Caki2 (cell line): ENCODE measurements at regions not wholly inside any gene's neighbourhood (a gene's known extent, or its start where the extent isn't known, plus 50 kb on each side); places are given as distances from the start of the nearest gene placed in this dataset.

Experiments
- DNase-seq: peaks from one replicate; pipeline ENCODE4 v3.0.0-alpha.2; 2015; ENCODE audit warnings: low read depth
- in situ Hi-C: cut with HindIII; loops from 2 replicates; pipeline ENCODE4 v1.10.0; 2016; ENCODE audit warnings: low sequenced_read_pairs, low pct_unique_long_range_greater_than_20kb, mixed read lengths

DNA sequence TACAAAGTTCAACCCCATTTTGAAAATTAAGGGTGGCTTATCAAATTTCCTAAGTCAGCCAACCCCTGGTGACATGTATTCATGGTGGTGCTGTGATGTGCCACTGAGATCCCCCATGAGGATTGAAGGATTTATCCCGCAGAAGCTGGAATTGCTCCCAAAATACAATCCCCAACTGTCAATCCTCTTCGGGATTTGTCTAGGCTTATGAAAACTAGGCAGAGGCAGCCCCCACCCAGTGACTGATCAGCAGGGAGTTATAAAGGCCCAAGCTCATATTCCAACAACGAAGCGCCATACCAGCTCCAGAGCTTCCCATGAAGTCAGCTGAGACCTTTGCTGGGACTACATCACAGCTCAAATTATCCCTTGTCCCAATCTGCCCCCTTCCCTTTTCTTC lies 316.0 kb downstream of the ENC1 start:
- DNase-seq = no peak
- in situ Hi-C loops = no loop called here

GRCh38 chr5:74322944-74323343 lies 317.6 kb downstream of the ENC1 start:
- in situ Hi-C loops = no loop called here
- no peak for DNase-seq

DNA sequence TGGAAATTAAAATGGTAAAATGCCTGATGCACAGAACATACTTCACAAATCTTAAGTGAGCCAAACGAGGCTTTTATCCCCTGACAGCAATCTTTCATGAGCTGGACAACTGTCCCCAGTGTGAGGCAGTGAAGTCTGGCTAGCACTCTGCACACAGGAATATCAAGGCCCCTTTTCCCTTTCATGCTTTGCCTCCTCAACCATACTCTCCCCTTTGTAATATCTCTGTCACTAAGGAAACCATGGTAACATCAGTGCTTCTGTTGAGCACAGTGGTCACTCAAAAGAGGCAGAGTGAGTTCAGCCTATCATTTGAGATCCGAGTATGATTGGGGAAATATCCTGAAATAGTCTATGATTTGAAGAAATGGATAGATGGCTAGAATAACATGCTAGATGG lies 318.3 kb downstream of the ENC1 start:
- no peak for DNase-seq
- in situ Hi-C loops = no loop called here

- no peak for DNase-seq
- in situ Hi-C loops = no loop called here
Observed at GRCh38 chr5:74321326-74321725, 319.2 kb downstream of the ENC1 start.

DNA sequence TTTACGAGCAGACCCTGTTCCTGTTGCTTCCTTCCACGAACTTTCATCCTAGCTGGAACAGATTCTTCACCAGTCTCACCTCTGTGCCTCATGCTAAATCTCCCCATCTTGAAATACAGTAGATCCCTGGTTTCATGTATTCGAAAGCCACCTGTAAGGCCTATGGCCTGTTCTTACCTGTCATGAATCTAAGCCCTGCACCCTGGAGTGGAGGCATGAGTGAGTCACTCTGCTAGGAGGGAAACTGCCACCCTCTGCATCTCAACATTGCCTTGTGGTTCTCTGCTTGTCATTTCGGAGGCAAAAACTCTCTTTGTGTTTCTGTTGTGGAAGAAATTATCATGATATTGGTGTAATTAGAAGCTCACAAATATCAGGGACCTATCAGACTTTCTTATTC lies 320.0 kb downstream of the ENC1 start:
- in situ Hi-C loops = no loop called here
- no peak for DNase-seq

DNA sequence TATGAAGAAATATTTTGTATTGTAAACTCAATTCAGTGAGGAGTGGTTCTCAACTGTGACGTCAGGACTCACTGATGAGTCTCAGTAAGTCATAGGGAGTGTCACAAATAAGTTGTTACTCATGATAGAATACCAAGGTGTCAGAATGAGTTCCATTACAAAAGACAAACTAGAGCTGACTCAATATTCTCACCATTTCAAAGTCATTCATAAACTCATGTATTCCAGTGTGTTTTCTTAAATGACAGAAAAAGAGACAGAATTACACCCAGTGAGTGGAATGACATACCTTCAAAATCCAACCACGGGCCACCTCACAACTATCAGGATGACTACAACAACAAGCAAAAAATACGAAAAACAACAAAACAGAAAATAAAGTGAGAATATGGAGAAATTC lies 321.5 kb downstream of the ENC1 start:
- in situ Hi-C loops = no loop called here
- DNase-seq = no peak

- in situ Hi-C loops = no loop called here
Observed at GRCh38 chr5:74316064-74316603, 324.4 kb downstream of the ENC1 start.

GRCh38 chr5:74314906-74315305 lies 325.6 kb downstream of the ENC1 start:
- DNase-seq = no peak
- in situ Hi-C loops = no loop called here

More at GRCh38 chr5:74316064-74316603, 324.4 kb downstream of the ENC1 start:
- DNase-seq = peak; percentile 94

DNA sequence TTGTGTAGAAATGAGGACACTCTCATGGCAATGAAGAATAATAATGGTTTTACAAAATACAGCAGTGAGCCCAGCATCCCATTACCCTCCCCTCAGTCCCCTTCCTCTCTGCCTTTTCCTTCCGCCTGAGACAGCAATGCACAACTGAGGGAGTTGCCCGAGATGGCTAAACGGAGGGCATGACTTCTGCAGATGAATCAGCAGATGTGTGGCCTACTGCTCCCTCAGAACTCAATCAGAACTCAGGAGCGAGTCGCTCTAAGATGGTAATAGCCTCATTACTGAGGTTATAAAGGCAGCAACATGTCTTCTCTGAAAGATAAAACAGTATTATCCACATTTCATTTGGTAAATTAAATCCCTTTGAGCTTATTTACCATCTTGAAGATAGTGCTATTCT lies 326.6 kb downstream of the ENC1 start:
- in situ Hi-C loops = no loop called here
- DNase-seq = no peak

DNA sequence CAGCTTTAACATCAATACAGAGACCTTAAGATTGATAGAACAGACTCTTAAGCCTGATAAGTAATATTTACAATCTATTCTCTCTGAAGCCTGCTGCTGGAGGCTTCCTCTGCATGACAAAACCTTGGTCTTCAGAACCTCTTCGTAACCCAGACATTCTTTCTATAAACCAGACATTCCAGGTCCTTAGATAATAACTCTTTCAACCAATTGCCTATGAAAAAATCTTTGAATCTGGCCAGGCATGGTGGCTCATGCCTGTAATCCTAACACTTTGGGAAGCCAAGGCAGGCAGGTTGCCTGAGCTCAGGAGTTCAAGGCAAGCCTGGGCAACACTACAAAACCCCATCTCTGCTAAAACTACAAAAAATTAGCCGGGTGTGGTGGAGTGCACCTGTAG lies 327.8 kb downstream of the ENC1 start:
- in situ Hi-C loops = no loop called here

DNA sequence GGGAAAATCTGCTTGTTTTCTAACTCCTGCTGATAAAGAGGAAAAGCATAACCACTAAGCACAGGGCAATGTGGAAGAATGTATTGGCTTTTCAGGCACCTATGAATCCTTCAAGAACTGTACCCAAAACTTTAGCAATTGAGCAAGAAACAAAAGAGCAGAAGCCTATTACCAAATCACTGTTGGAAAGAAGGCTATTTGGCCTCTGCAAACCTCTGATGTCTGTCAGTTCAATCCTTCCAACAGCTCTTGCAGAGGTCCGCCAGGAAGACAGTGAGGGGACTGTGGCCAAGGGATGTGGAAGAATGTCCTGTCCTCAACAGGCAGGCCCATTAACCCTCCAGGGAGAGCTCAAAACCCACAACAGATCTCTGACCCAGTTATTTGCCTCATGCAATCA lies 328.6 kb downstream of the ENC1 start:
- in situ Hi-C loops = no loop called here
- DNase-seq = no peak

More for the DNA sequence above, 327.8 kb downstream of the ENC1 start:
- DNase-seq = no peak

DNA sequence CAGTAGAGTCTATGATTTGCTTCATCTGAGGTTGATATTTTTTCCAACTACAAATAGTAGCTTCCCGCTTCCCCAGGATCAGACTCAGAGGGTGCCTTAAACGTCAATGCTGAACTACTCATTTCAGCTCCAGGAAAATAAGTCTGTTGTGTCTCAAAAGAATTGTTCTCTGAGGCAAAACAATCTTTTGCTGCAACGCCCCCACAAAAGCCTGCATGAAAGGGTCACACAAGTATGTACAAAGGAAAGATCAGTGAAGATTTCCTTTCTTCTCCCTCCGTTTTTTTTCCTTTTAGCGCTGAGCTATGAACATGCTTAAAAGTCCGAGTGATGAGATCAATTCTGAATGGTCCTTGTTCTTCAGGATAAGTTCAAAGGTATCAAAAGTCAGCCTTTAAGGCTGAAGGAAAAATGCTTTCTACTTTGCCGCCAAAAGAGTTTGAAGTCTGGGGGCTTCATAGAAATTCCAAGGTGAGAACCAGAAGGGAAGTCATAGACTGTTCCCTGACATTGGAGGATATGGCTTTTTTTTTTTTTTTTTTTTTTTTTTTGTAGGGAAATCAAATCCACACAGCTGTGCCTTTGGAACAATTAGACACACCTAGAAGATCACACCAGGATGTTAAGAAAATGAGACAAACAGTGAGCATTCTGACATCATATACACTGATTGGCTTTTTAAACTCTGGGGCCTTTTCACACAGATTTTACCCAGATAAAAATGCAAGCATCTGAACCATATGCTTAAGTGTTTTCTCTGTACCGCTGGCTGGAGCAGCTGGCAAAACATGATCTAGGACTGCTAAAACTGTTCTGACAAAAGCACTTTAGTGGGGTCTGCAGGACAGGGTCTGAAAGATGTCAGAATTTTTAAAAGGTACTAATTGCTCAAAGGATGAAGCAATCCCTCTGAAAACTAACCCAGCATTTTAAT lies 329.3 kb downstream of the ENC1 start:
- in situ Hi-C loops = no loop called here
- DNase-seq = no peak

DNA sequence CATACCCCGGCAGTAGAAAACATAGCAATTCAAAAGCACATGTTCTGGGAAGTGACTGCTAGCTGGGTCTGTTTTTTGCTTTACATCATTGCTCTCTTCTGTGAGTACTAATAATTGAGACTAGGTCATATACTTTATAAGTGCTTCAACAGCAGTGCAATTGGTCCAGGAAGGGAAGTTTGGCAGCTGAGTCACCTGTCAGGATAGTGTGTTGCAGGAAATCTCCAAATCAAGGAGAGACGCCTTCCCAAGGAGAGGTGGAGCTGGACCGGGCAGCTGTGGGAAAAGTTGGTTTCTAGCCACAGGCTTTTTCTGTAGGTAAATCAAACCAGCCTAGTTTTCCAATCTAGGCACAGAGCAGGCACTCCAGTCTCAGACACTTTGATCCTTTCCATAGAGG lies 330.1 kb downstream of the ENC1 start:
- in situ Hi-C loops = no loop called here
- no peak for DNase-seq

DNA sequence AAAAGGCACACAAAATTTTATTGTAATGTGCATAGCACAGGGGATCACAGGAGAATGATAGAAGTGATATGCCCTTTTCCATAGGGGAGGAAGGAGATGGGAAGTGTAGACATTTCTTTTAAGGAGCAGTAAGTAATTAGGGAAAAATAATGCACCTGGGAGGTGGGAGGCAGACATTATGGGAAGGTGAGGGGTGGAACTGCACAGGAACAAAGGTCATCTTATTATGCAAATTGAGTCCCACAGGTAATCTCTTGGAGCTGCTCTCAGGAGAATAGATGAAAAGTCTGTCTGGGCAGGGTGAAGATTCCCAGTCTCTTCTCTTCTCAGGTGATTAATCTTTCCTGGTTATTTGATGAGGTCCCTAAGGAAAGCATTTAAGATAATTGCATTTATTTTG lies 331.5 kb downstream of the ENC1 start:
- no peak for DNase-seq
- in situ Hi-C loops = no loop called here

DNA sequence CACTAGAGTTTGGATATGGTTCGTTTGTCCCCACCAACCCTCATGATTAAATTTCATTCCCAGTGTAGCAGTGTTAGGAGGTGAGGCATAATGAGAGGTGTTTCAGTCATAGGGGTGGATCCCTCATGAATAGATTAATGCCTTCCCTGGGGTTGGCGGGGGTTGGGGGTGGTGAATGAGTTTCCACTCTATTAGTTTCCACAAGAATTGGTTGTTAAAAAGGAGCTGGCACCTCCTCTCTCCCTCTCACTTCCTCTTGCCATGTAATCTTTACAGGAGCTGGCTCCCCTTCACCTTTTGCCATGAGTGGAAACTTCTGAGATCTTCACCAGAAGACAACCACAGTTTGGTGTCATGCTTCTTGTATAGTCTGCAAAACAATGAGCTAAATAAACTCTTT lies 333.7 kb downstream of the ENC1 start:
- no peak for DNase-seq
- in situ Hi-C loops = no loop called here

DNA sequence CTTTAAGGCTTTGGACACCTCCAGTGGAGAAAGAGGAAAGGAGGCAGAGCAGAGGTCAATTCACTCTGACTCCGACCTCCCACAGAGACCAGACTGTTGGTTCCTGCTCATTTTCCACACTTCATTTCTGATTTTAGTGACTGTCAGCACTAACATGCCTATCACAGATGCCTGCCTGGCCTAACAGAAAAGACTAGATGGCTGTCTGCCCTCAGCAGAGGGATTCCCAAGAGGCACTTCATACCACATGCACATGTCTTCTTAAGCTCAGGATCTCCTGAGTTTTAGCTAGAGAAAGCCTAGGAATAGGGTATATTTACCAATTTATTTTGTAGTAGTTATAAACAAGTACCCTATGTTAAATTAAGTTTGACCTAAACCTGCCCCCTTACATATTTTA lies 336.0 kb downstream of the ENC1 start:
- in situ Hi-C loops = no loop called here
- no peak for DNase-seq

GRCh38 chr5:74303578-74303977 lies 336.9 kb downstream of the ENC1 start:
- in situ Hi-C loops = no loop called here
- no peak for DNase-seq

- no peak for DNase-seq
- in situ Hi-C loops = no loop called here
Observed at GRCh38 chr5:74301576-74301975, 339.0 kb downstream of the ENC1 start.

DNA sequence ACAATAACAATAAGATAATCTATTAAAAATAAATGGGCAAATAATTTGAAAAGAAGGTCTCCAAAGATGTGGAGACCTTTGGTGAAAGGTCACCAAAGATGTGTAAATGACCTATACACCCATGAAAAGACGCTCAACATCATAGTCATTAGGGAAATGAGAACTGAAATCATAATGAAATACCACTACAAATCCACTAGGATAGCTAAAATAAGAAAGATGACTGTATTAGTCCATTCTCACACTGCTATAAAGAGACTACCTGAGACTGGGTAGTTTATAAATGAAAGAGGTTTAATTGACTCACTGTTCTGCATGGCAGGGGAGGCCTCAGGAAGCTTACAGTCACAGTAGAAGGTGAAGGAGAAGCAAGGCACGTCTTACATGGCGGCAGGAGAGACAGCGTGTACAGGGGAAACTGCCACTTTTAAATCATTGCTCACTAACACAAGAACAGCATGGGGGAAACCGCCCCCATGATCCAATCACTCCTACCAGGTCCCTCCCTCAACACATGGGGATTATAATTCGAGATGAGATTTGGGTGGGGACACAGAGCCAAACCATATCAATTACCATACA lies 339.6 kb downstream of the ENC1 start:
- no peak for DNase-seq
- in situ Hi-C loops = no loop called here

DNA sequence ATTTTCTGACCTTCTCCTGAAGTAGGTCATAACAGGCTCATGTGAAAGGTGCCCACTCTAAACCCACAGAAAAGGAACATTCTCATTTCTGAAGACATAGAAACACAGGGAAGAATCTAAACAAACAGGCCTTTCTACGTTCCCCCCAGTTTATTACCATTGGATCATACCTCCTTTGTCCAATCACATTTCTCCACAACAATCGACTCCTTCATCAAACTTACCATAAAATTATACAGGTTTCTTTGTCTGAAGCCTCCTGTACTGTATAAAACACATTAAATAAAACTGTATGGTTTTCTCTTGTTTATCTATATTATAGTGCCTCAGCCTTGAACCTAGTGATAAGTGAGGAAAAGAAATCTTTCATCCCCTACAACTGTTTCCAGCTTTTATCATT lies 340.7 kb downstream of the ENC1 start:
- in situ Hi-C loops = no loop called here
- DNase-seq = no peak
